ENCODE measurements at regions not wholly inside any gene's neighbourhood (a gene's known extent, or its start where the extent isn't known, plus 50 kb on each side); places are given as distances from the start of the nearest gene placed in this dataset.

DNA sequence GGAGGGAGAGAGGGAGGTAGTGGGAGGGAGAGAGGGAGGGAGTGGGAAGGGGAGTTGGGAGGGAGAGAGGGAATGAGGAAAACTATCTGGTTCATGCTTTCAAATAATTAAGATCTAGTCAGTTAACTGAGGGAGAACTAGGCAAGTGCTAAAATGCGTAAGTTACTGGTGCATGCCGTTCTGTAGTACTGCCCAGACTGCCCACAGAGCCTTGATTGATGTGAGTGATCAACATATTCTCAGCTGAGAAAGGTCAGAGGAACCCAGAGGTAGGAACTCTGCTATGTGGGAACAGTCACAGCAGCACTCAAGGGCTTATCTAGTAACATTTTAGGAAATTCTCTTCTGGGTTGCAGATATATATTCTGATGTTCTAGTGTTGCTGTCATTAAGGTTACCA, 149.8 kb upstream of the ROBO1 start:
- TF ChIP-seq, protein P1, sequence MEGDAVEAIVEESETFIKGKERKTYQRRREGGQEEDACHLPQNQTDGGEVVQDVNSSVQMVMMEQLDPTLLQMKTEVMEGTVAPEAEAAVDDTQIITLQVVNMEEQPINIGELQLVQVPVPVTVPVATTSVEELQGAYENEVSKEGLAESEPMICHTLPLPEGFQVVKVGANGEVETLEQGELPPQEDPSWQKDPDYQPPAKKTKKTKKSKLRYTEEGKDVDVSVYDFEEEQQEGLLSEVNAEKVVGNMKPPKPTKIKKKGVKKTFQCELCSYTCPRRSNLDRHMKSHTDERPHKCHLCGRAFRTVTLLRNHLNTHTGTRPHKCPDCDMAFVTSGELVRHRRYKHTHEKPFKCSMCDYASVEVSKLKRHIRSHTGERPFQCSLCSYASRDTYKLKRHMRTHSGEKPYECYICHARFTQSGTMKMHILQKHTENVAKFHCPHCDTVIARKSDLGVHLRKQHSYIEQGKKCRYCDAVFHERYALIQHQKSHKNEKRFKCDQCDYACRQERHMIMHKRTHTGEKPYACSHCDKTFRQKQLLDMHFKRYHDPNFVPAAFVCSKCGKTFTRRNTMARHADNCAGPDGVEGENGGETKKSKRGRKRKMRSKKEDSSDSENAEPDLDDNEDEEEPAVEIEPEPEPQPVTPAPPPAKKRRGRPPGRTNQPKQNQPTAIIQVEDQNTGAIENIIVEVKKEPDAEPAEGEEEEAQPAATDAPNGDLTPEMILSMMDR (conservative IDR thresholded peaks at IDR 0.05), result no peak
- H3K9me3 Mint-ChIP-seq, result no peaks in the 10 kb centered on the region
- no peak overlapping the region for H3K4me3 Mint-ChIP-seq
- H3K36me3 Mint-ChIP-seq, result no peaks in the 10 kb centered on the region
- peaks cover 4% of the 10 kb centered on the region for H3K27me3 Mint-ChIP-seq
- H3K27ac Mint-ChIP-seq, result no peak overlapping the region
- H3K4me1 Mint-ChIP-seq (ENCODE audit: unreplicated experiment), result no peaks in the 10 kb centered on the region
- DNase-seq (ENCODE audit: extremely low spot score, unreplicated experiment), result no peak

DNA sequence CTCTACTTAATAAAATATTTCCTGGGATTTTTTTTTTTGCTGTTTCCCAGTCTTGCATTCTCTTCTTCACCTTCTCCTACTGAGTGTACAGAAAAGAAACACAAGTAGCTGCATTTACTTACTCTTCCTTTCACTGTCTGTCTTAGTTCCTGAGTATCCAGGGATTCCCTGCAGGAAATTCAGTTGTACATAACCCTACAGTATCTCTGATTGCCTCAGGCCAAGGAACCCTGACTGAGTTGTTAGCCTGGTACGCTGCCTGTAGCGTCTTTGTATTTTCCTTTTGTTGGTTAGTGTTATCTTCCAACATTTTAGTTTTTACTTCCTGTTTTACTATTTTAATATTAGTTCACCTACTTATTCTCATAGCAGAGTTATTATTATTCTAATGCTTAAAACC, 142.5 kb upstream of the ROBO1 start:
- Mint-ChIP-seq H3K27ac (no peak overlapping the region), H3K4me3 (no peak overlapping the region), H3K9me3 (peaks cover 4% of the 10 kb centered on the region), H3K4me1 (ENCODE audit: unreplicated experiment) (peaks cover 4% of the 10 kb centered on the region), H3K36me3 (no peaks in the 10 kb centered on the region), H3K27me3 (peaks cover 8% of the 10 kb centered on the region)
- no peak for DNase-seq (ENCODE audit: extremely low spot score, unreplicated experiment)
- TF ChIP-seq, protein P1 (conservative IDR thresholded peaks at IDR 0.05), result no peak

DNA sequence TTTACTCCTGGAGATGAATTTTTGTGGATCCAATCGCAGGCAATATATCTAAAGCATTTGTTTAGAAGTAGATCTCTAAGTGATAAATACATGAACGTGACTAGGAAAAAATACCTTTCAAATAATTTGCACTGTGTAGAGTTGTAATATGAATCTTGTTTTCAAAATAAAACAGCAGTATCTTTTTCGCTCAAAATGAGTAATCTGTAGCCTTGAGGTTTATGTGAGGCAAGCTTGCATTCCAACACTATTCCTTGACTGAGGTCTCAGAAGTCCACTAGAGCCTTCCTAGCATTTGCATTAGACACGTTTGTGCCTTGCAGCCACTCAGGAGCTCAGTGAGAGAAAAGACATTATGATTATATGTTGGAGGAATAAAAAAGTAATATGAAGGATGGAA, 138.3 kb upstream of the ROBO1 start:
- TF ChIP-seq, protein P1 (conservative IDR thresholded peaks at IDR 0.05), result no peak
- Mint-ChIP-seq H3K4me3 (no peak overlapping the region), H3K27ac (no peak overlapping the region), H3K9me3 (peaks cover 4% of the 10 kb centered on the region), H3K36me3 (no peaks in the 10 kb centered on the region), H3K27me3 (peaks cover 10% of the 10 kb centered on the region), H3K4me1 (ENCODE audit: unreplicated experiment) (peaks cover 4% of the 10 kb centered on the region)
- no peak for DNase-seq (ENCODE audit: extremely low spot score, unreplicated experiment)

DNA sequence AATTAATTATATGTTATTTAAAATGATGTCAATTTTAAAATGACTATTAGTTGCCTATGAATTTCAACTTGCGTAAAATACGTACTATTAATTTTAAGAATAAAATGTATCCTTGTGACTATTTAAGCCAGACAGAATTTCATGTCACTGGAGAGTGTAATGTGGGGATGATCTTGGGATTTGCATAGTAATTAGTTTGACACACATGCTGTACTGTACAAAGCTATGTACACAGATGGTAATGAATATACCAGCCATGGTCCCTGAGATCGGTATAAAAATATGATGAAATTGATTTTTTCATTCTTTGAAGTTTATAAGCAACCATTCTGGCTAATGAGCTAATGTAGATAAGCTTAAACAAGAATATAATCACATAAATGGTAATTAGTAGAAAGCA, 134.4 kb upstream of the ROBO1 start:
- Mint-ChIP-seq H3K4me3 (no peak overlapping the region), H3K27me3 (peaks cover 20% of the 10 kb centered on the region), H3K4me1 (ENCODE audit: unreplicated experiment) (peaks cover 4% of the 10 kb centered on the region), H3K27ac (no peak overlapping the region), H3K36me3 (no peaks in the 10 kb centered on the region), H3K9me3 (no peaks in the 10 kb centered on the region)
- TF ChIP-seq, protein P1 (conservative IDR thresholded peaks at IDR 0.05), result no peak
- no peak for DNase-seq (ENCODE audit: extremely low spot score, unreplicated experiment)

DNA sequence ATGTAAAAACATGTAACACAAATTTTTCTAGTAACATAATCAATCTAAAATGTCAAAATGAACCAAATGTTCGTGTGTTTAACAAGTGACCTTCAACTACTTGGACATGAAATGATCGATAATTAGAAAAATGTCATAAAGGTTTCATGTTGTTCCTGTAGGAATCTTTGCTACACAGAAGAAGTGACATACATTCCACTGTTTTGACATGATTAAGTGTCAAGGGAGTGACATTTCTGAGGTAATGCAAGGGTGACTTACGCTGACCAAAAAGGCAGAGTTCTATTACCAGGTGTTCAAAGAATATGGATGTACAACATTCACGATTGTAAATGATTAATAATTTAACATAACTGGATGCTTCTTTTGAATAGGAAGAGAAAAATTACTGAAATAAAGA, 131.1 kb upstream of the ROBO1 start:
- H3K4me3 Mint-ChIP-seq, result no peak overlapping the region
- DNase-seq (ENCODE audit: extremely low spot score, unreplicated experiment), result no peak
- no peaks in the 10 kb centered on the region for H3K9me3 Mint-ChIP-seq
- no peak overlapping the region for H3K27ac Mint-ChIP-seq
- TF ChIP-seq, protein P1 (conservative IDR thresholded peaks at IDR 0.05), result no peak
- peaks cover 18% of the 10 kb centered on the region for H3K27me3 Mint-ChIP-seq
- H3K4me1 Mint-ChIP-seq (ENCODE audit: unreplicated experiment), result no peaks in the 10 kb centered on the region
- H3K36me3 Mint-ChIP-seq, result no peaks in the 10 kb centered on the region

DNA sequence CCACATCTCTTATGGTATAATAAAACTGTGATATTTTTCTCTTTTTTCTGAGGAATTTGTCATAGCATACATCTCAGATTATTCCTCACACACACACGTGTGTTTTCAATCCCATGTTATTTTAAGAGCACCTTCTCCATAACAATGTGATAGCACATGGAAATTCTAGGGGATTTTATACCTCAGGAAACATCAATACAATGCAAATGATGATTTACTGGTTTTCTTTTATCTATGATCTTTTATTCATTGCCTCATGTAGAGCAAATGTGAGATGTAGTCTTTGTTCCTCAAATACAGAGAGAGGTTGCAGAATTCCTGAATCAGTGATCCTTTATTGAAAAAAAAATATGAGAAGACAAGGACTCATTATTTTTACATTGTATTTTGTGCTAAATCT, 128.3 kb upstream of the ROBO1 start:
- H3K4me3 Mint-ChIP-seq, result no peak overlapping the region
- DNase-seq (ENCODE audit: extremely low spot score, unreplicated experiment), result no peak
- H3K36me3 Mint-ChIP-seq, result no peaks in the 10 kb centered on the region
- H3K4me1 Mint-ChIP-seq (ENCODE audit: unreplicated experiment), result no peaks in the 10 kb centered on the region
- peaks cover 16% of the 10 kb centered on the region for H3K27me3 Mint-ChIP-seq
- H3K27ac Mint-ChIP-seq, result no peak overlapping the region
- H3K9me3 Mint-ChIP-seq, result no peaks in the 10 kb centered on the region
- TF ChIP-seq, protein P1 (conservative IDR thresholded peaks at IDR 0.05), result no peak
